A549 (cell line): ENCODE measurements at regions not wholly inside any gene's neighbourhood (a gene's known extent, or its start where the extent isn't known, plus 50 kb on each side); places are given as distances from the start of the nearest gene placed in this dataset.

Experiments
- ATAC-seq, 2 experiments: fragments of 200-7000 bp in 1 of 2; fragments of >200 bp in 1 of 2; cut with Nextera tagmentation in 1 of 2; cut with Tn5 transposase in 1 of 2; 3 replicates each; pipeline versions ENCODE4 v1.8.0 to v1.9.1; 2018 to 2020; ENCODE audit warnings: mild to moderate bottlenecking in 1 of 2, moderate library complexity in 1 of 2
- CTCF ChIA-PET: fragments of 300-600 bp; sonication (Branson Sonifier 250); formaldehyde crosslinking; extraction: SDS; loops from one replicate; lab custom pipeline; 2021; ENCODE audit warnings: antibody characterized with exemption, inconsistent platforms; lab: Yijun Ruan, JAX
- POLR2A ChIA-PET: fragments of 350-600 bp; formaldehyde crosslinking; extraction: SDS; loops from one replicate; lab custom pipeline; 2021; ENCODE audit warnings: antibody characterized with exemption, inconsistent platforms; lab: Yijun Ruan, JAX
- DNase-seq, 2 experiments: peaks; one replicate each; pipeline versions ENCODE4 v3.0.0 to v3.0.0-alpha.2; 2011 to 2016; ENCODE audit warnings: low read depth in 1 of 2, low spot score in 1 of 2
- FAIRE-seq: peaks from 2 replicates; lab custom pipeline; 2011; peaks lifted over from hg19 to GRCh38; lab: Jason Lieb, UNC
- H3K27ac ChIP-seq, 2 experiments: fragments of >200 bp; sonication (Bioruptor Twin); formaldehyde crosslinking; 3 replicates each; pipeline ENCODE4 v1.5.1; 2016 to 2017
- H3K4me1 ChIP-seq: fragments of >200 bp; sonication (Bioruptor Twin); formaldehyde crosslinking; 3 replicates; pipeline ENCODE4 v1.6.1; 2016
- H3K4me2 ChIP-seq: fragments of >200 bp; sonication (Bioruptor Twin); formaldehyde crosslinking; 3 replicates; pipeline ENCODE4 v1.6.1; 2016
- H3K4me3 ChIP-seq: fragments of >200 bp; sonication (Bioruptor Twin); formaldehyde crosslinking; 3 replicates; pipeline ENCODE4 v1.5.1; 2016
- H3K9me3 ChIP-seq: fragments of >200 bp; sonication (Bioruptor Twin); formaldehyde crosslinking; 3 replicates; pipeline ENCODE4 v1.6.1; 2016
- BHLHE40 ChIP-seq: IDR thresholded peaks from 2 replicates; pipeline ENCODE4 v1.6.1; 2012; ENCODE audit warnings: low read depth, low read length, inconsistent platforms
- CBX2 ChIP-seq: fragments of 200-600 bp; sonication (generic); IDR thresholded peaks from 2 replicates; pipeline ENCODE4 v1.6.1; 2016; ENCODE audit warnings: low read depth, mild to moderate bottlenecking, borderline replicate concordance
- EHF ChIP-seq: fragments of 250-450 bp; sonication (Bioruptor Pico); IDR thresholded peaks from 2 replicates; pipeline ENCODE4 v1.5.0; 2020; ENCODE audit warnings: mild to moderate bottlenecking
- ESRRA ChIP-seq: fragments of 150-350 bp; IDR thresholded peaks from 2 replicates; pipeline ENCODE4 v1.6.1; 2014; ENCODE audit warnings: mild to moderate bottlenecking, low read length, borderline replicate concordance
- HDAC2 ChIP-seq: fragments of 200-600 bp; sonication (generic); IDR thresholded peaks from 2 replicates; pipeline ENCODE4 v1.6.1; 2016
- HOXA7 ChIP-seq: fragments of 250-450 bp; sonication (Bioruptor Pico); IDR thresholded peaks from 2 replicates; pipeline ENCODE4 v1.5.0; 2020; ENCODE audit warnings: mild to moderate bottlenecking, moderate library complexity
- KDM1A ChIP-seq: fragments of 200-600 bp; sonication (generic); IDR thresholded peaks from 2 replicates; pipeline ENCODE4 v1.6.1; 2016; ENCODE audit warnings: low read depth, mild to moderate bottlenecking
- MYC ChIP-seq: IDR thresholded peaks from 2 replicates; pipeline ENCODE4 v1.6.1; 2012; ENCODE audit warnings: mild to moderate bottlenecking, inconsistent platforms, low read length, improper control_type of control experiment, borderline replicate concordance
- NFE2L2 ChIP-seq: fragments of 150-350 bp; conservative IDR thresholded peaks from 2 replicates; pipeline ENCODE4 v1.6.1; 2014; ENCODE audit warnings: low read length
- NPAS2 ChIP-seq: fragments of 250-450 bp; sonication (Bioruptor Pico); IDR thresholded peaks from 2 replicates; pipeline ENCODE4 v1.8.0; 2022; ENCODE audit warnings: mild to moderate bottlenecking, moderate library complexity, borderline replicate concordance
- PHF8 ChIP-seq: fragments of 200-600 bp; sonication (generic); IDR thresholded peaks from 2 replicates; pipeline ENCODE4 v1.6.1; 2016; ENCODE audit warnings: low read depth, mild to moderate bottlenecking, antibody characterized with exemption, moderate library complexity, borderline replicate concordance
- POLR2AphosphoS2 ChIP-seq: conservative IDR thresholded peaks from 2 replicates; pipeline ENCODE4 v1.6.1; 2012; ENCODE audit warnings: low read length, improper control_type of control experiment, inconsistent platforms
- RAD21 ChIP-seq, 2 experiments: fragments of >200 bp in 1 of 2; sonication (Bioruptor Twin) in 1 of 2; formaldehyde crosslinking in 1 of 2; IDR thresholded peaks in 1 of 2; conservative IDR thresholded peaks in 1 of 2; 2 replicates in 1 of 2; 3 replicates in 1 of 2; pipeline ENCODE4 v1.6.1; 2012 to 2018; ENCODE audit warnings: inconsistent platforms in 1 of 2
- RFX5 ChIP-seq: fragments of 450-650 bp; IDR thresholded peaks from 2 replicates; pipeline ENCODE4 v1.7.1; 2014; ENCODE audit warnings: antibody characterized with exemption, mild to moderate bottlenecking, moderate library complexity
- SMC3 ChIP-seq: fragments of >200 bp; sonication (Bioruptor Twin); formaldehyde crosslinking; IDR thresholded peaks from 3 replicates; pipeline ENCODE4 v1.6.1; 2018; ENCODE audit warnings: inconsistent platforms
- SREBF2 ChIP-seq: fragments of 450-650 bp; IDR thresholded peaks from 2 replicates; pipeline ENCODE4 v1.6.1; 2014; ENCODE audit warnings: mild to moderate bottlenecking, moderate library complexity
- TFCP2L1 ChIP-seq: fragments of 250-450 bp; sonication (Bioruptor Pico); IDR thresholded peaks from 2 replicates; pipeline ENCODE4 v1.5.0; 2021; ENCODE audit warnings: mild to moderate bottlenecking
- ZC3H11A ChIP-seq: fragments of 450-650 bp; IDR thresholded peaks from 2 replicates; pipeline ENCODE4 v1.6.1; 2014; ENCODE audit warnings: antibody characterized with exemption, mild to moderate bottlenecking
- ZFP36 ChIP-seq: fragments of 450-650 bp; IDR thresholded peaks from 2 replicates; pipeline ENCODE4 v1.6.1; 2014; ENCODE audit warnings: borderline replicate concordance; ENCODE audit not compliant: partially characterized antibody
- ZNF302 ChIP-seq: fragments of 250-450 bp; sonication (Bioruptor Pico); IDR thresholded peaks from 2 replicates; pipeline ENCODE4 v1.9.0; 2021; ENCODE audit warnings: inconsistent platforms, mild to moderate bottlenecking, moderate library complexity
- WGBS: methylation state at CpG from one replicate; pipeline ENCODE4 v1.1.6; 2017; ENCODE audit errors: missing lambda C conversion rate; 5-methylcytosine and 5-hydroxymethylcytosine counted together
- TF ChIP-seq, protein P1 (sequence below): fragments of >200 bp; sonication (Bioruptor Twin); formaldehyde crosslinking; IDR thresholded peaks from 2 replicates; pipeline ENCODE4 v1.6.1; 2016
- TF ChIP-seq, protein P2 (sequence below): fragments of 450-650 bp; IDR thresholded peaks from 2 replicates; pipeline ENCODE4 v1.6.1; 2014; ENCODE audit warnings: antibody characterized with exemption
- TF ChIP-seq, protein P3 (sequence below): fragments of >200 bp; sonication (Bioruptor Twin); formaldehyde crosslinking; IDR thresholded peaks from 3 replicates; pipeline ENCODE4 v1.6.1; 2016

DNA sequence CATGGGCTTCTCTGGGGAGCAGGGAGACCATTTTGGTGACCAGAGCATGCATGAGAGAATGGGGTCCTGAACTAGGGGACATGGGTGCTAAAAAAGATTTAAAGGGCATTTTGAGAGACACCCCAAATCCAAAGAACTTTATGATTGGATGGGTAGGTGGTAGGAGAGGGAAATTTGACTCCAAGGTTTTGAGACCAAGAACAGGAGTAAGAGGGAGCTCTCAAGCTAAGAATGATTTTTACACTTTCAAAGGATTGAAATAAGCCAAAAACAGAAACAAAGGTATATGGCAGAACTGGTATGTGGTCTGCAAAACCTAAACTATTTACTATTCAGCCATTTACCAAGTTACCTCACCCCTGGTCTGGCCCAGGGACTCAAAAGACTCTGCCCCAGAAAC lies 318.2 kb upstream of the CLINT1 start:
- Histone ChIP-seq H3K4me1 (no peaks in the 10 kb centered on the region), H3K4me2 (no peak overlapping the region), H3K4me3 (no peak overlapping the region), H3K27ac (no peak overlapping the region), H3K9me3 (0 out of 3 replicates have a peak, but pooled peaks cover 3% of the 10 kb centered on the region)
- no peak for FAIRE-seq
- DNase-seq: no peak
- ChIA-PET CTCF (interaction anchor here (0.9 to 5.9 kb wide), 9 partner anchors 15 to 956 kb away, joined by 3 to 49 read pairs (median 9); no protein-coding TSS in a partner anchor), POLR2A (no interaction called here)
- TF ChIP-seq SREBF2 (no peak), ESRRA (no peak), MYC (no peak), EHF (CRISPR knock-in tag) (no peak), POLR2AphosphoS2 (no peak), KDM1A (no peak), TFCP2L1 (no peak), BHLHE40 (no peak), RFX5 (no peak), CBX2 (no peak), HOXA7 (CRISPR knock-in tag) (no peak), SMC3 (no peak), ZC3H11A (no peak), PHF8 (no peak)
- TF ChIP-seq, protein P1, sequence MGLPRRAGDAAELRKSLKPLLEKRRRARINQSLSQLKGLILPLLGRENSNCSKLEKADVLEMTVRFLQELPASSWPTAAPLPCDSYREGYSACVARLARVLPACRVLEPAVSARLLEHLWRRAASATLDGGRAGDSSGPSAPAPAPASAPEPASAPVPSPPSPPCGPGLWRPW: no peak
- TF ChIP-seq, protein P2, sequence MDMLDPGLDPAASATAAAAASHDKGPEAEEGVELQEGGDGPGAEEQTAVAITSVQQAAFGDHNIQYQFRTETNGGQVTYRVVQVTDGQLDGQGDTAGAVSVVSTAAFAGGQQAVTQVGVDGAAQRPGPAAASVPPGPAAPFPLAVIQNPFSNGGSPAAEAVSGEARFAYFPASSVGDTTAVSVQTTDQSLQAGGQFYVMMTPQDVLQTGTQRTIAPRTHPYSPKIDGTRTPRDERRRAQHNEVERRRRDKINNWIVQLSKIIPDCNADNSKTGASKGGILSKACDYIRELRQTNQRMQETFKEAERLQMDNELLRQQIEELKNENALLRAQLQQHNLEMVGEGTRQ: no peak
- TF ChIP-seq, protein P3, sequence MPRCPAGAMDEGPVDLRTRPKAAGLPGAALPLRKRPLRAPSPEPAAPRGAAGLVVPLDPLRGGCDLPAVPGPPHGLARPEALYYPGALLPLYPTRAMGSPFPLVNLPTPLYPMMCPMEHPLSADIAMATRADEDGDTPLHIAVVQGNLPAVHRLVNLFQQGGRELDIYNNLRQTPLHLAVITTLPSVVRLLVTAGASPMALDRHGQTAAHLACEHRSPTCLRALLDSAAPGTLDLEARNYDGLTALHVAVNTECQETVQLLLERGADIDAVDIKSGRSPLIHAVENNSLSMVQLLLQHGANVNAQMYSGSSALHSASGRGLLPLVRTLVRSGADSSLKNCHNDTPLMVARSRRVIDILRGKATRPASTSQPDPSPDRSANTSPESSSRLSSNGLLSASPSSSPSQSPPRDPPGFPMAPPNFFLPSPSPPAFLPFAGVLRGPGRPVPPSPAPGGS: no peak
- ATAC-seq: no peak

DNA sequence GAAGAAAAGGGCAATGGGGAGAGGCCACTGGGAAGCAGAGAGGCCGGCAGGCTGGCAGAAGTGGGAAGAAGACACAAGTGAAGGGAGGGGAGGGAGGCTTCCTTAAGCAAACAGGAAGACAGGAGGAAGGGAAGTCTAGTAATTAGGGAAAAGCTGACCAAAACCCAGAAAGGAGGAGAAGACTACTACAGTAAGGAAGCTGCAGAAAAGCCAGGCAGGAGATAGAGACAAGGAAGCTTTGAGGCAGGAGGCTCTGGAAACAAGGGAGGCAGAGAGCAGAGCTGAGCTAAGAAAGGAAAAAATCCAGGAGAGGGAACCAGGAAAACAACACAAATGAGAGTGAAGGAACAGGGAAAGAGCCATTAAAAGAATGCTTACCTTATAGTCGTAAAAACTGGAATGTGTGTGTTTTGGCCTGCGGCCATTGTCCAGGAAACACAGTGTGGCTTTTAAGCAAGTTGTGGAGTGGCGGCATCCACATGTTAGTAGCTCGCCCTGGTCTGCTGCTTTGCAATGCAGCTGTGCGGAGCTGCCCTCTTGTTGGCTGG lies 317.1 kb upstream of the CLINT1 start:
- 45% methylated on average over 6 of the region's 6 CpGs for WGBS
- FAIRE-seq: no peak
- no peaks in the 10 kb centered on the region for H3K9me3 ChIP-seq
- H3K27ac ChIP-seq: no peak overlapping the region
- no peak overlapping the region; the same call in 2 of the 3 replicates for H3K4me2 ChIP-seq
- POLR2A ChIA-PET: no interaction called here
- TF ChIP-seq RFX5 (no peak), NPAS2 (CRISPR knock-in tag) (no peak), EHF (CRISPR knock-in tag) (no peak), NFE2L2 (no peak), ZNF302 (CRISPR knock-in tag) (no peak), ZFP36 (no peak), HDAC2 (no peak), RAD21 (conservative IDR thresholded peaks at IDR 0.05 in 1 of 2, IDR thresholded peaks at IDR 0.05 in 1 of 2) (no peak), ZC3H11A (no peak)
- TF ChIP-seq, protein P3: no peak
- no peaks in the 10 kb centered on the region for H3K4me1 ChIP-seq
- DNase-seq: no peak
- peak in 1 of 2 experiments; percentile 23; a peak in 1 of 6 replicates for ATAC-seq
- H3K4me3 ChIP-seq: no peak overlapping the region
- CTCF ChIA-PET: interaction anchor here (0.7 to 5.9 kb wide), 21 partner anchors 9 to 957 kb away, joined by 3 to 49 read pairs (median 4); no protein-coding TSS in a partner anchor
